Fibroblast of skin of scalp (primary cell): ENCODE measurements at regions not wholly inside any gene's neighbourhood (a gene's known extent, or its start where the extent isn't known, plus 50 kb on each side); places are given as distances from the start of the nearest gene placed in this dataset.
"Not testable (repeated sequence)": the region's sequence is repeated elsewhere in the genome, so short reads cannot be mapped to it uniquely, and the experiment has no call there.

Experiments used
- DNase-seq: peaks from one replicate; pipeline ENCODE4 v3.0.0-alpha.2; 2013

- DNase-seq: peak; percentile 46
Measured at GRCh38 chr12:74689071-74689655, 151.5 kb downstream of the ATXN7L3B start.

GRCh38 chr12:74689929-74690328, 152.3 kb downstream of the ATXN7L3B start:
- no peak for DNase-seq

GRCh38 chr12:74719447-74719846, 181.8 kb downstream of the ATXN7L3B start:
- DNase-seq: no peak

GRCh38 chr12:74722709-74723108, 185.1 kb downstream of the ATXN7L3B start:
- DNase-seq: no peak

GRCh38 chr12:74725154-74725553, 187.5 kb downstream of the ATXN7L3B start:
- DNase-seq: peak; percentile 47

- no peak for DNase-seq
Measured at GRCh38 chr12:74728006-74728405, 190.4 kb downstream of the ATXN7L3B start.

- DNase-seq: no peak
Measured at GRCh38 chr12:74732164-74732784, 194.6 kb downstream of the ATXN7L3B start.

- DNase-seq: no peak
Measured at GRCh38 chr12:74732826-74733225, 195.2 kb downstream of the ATXN7L3B start.

- DNase-seq: no peak
Measured at GRCh38 chr12:74741112-74741511, 203.5 kb downstream of the ATXN7L3B start.

GRCh38 chr12:74747305-74747704, 209.7 kb downstream of the ATXN7L3B start:
- DNase-seq: peak; percentile 4

- DNase-seq: no peak
Measured at GRCh38 chr12:74751441-74751840, 213.8 kb downstream of the ATXN7L3B start.

- no peak for DNase-seq
Measured at GRCh38 chr12:74752215-74752614, 214.6 kb downstream of the ATXN7L3B start.

GRCh38 chr12:74770552-74770951, 232.9 kb downstream of the ATXN7L3B start:
- no peak for DNase-seq

- DNase-seq: peak; percentile 16
Measured at GRCh38 chr12:74775276-74775675, 237.6 kb downstream of the ATXN7L3B start.

GRCh38 chr12:74776378-74776777, 238.7 kb downstream of the ATXN7L3B start:
- no peak for DNase-seq

GRCh38 chr12:74780182-74780849, 242.7 kb downstream of the ATXN7L3B start:
- peak; percentile 77 for DNase-seq

- DNase-seq: not testable (repeated sequence)
Measured at GRCh38 chr12:74780850-74781241, 243.2 kb downstream of the ATXN7L3B start.

- DNase-seq: peak; percentile 13
Measured at GRCh38 chr12:74781991-74782485, 244.4 kb downstream of the ATXN7L3B start.

- no peak for DNase-seq
Measured at GRCh38 chr12:74790931-74791330, 253.3 kb downstream of the ATXN7L3B start.

- no peak for DNase-seq
Measured at GRCh38 chr12:74791365-74791764, 253.7 kb downstream of the ATXN7L3B start.

GRCh38 chr12:74794522-74794921, 256.9 kb downstream of the ATXN7L3B start:
- DNase-seq: no peak

- DNase-seq: no peak
Measured at GRCh38 chr12:74801625-74802024, 264.0 kb downstream of the ATXN7L3B start.

GRCh38 chr12:74816398-74817175, 279.0 kb downstream of the ATXN7L3B start:
- no peak for DNase-seq
